ENCODE measurements at regions not wholly inside any gene's neighbourhood (a gene's known extent, or its start where the extent isn't known, plus 50 kb on each side); places are given as distances from the start of the nearest gene placed in this dataset.

DNA sequence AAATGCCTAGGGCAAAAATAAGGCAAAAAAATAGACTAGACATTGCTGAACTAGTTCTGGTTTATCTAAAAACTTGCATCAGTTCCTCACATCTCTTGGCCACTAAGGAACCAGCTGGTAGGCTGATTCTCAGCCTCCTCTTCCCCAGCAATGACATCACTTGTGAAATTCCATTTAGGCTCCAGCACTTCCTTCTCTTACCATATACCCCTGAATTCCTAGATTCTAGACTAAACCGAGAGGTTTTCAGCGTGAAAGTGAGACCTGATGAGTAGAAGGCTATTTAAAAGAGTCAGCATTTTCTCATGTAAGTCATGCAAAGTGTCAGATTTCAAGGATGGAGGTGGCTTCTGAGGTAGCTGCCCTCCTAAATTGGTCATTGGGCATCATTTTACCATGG, 247.1 kb upstream of the CDIN1 start:
- Mint-ChIP-seq H3K36me3 (no peaks in the 10 kb centered on the region), H3K27ac (no peak overlapping the region), H3K9me3 (peaks cover 0 to 2% of the 10 kb centered on the region in 2 donors)
- no peak for ATAC-seq
- DNase-seq (ENCODE audit: low spot score in 2 of 2): no peak

DNA sequence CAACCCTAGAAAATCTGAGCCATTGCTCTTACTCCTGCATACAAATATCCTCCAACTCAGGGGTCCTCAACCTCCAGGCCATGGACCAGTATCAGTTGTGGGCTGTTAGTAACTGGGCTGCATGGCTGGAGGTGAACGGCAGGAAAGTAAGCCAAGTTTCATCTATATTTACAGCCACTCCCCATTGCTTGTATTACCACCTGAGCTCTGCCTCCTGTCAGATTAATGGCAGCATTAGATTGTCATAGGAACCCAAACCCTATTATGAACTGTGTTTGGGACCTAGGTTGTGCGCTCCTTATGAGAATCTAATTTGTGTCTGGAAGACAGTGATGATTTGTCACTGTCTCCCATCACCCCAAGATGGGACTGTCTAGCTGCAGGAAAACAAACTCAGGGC, 246.5 kb upstream of the CDIN1 start:
- DNase-seq (ENCODE audit: low spot score in 2 of 2): no peak
- no peak overlapping the region for H3K27ac Mint-ChIP-seq
- H3K36me3 Mint-ChIP-seq: no peaks in the 10 kb centered on the region
- peaks cover 0 to 2% of the 10 kb centered on the region in 2 donors for H3K9me3 Mint-ChIP-seq
- no peak for ATAC-seq

DNA sequence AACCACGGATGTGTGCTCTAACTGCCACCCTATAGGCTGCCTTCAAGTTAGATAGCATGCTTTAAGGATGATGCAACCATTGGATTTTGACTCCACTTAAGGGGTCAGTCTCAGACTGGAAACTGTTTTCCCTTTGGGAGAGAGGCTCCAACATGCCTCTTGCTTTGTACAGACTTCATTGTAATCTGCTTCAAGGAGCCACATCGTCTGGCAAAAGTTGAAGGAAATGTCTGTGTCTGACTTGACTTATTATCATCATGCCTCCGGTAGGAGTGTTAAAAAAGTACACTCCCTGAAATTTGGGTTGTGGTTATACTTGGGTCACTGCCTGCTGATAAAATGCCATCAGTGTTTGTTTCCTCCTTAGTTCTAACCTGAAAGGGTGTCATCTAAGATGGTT, 245.4 kb upstream of the CDIN1 start:
- Mint-ChIP-seq H3K36me3 (no peaks in the 10 kb centered on the region), H3K9me3 (peaks cover 0 to 2% of the 10 kb centered on the region in 2 donors), H3K27ac (no peak overlapping the region)
- DNase-seq (ENCODE audit: low spot score in 2 of 2): no peak
- no peak for ATAC-seq

DNA sequence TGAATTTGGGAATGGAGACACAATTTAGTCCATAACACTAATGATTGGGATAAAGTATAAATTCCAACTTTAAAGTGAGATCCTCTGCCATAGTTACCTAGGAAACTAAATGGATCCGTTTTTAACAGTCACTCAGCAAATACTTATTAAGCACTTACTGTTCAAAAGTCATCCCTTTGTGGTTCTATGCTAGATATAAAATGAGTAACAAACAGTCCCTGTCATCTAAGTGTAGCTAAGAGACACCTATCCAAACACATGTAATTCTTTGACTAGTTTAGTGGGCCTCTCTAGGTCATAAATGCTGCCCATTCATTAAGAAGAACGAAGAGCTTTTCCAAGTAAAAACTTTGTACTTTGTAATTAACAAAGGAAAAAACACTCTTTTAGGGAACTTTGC, 244.2 kb upstream of the CDIN1 start:
- H3K9me3 Mint-ChIP-seq: peaks cover 0 to 5% of the 10 kb centered on the region in 2 donors
- no peak for ATAC-seq
- DNase-seq (ENCODE audit: low spot score in 2 of 2): no peak
- H3K36me3 Mint-ChIP-seq: no peaks in the 10 kb centered on the region
- no peak overlapping the region for H3K27ac Mint-ChIP-seq

DNA sequence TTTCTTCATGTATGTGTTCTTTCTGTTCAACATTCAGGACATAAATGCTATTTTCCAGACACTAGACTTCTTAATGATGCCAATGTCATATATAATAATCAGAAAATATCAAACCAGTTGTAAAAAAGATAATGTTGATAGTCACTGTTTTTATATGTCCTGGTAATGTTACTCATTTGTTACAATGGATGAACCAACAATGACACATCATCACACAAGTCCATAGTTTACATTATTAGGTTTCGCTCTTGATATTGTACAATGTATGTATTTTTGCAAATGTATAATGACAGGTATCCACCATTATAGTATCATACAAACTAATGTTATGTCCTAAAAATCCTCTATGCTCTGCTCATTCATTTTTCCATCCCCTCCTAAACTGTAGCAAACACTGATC, 243.8 kb upstream of the CDIN1 start:
- H3K27ac Mint-ChIP-seq: no peak overlapping the region

DNA sequence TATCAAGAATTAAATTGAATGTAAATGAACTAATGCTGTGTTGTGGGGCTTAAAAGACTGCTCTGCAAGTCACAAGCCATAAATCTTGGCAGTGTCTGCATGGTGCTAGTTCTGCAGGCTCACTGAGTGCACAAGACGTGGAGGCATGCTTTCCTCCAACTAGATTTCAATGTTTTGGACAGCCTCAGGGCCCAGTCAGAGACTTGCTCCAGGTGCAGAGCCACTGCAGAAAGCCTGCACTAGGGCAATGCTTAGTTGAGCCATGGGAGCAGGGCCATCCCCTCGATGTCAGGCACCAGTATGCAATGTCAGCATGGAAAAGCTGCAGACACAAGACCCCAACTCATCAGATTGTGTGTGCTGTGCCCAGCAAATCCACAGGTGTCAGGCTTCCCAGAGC, 234.5 kb upstream of the CDIN1 start:
- ATAC-seq (no peak), DNase-seq (ENCODE audit: low spot score in 2 of 2) (no peak)
- no peaks in the 10 kb centered on the region for H3K36me3 Mint-ChIP-seq
- H3K9me3 Mint-ChIP-seq: peaks cover 0 to 13% of the 10 kb centered on the region in 2 donors
- H3K27ac Mint-ChIP-seq: no peak overlapping the region

More for the DNA sequence above, 243.8 kb upstream of the CDIN1 start:
- H3K36me3 Mint-ChIP-seq: no peaks in the 10 kb centered on the region
- peaks cover 0 to 6% of the 10 kb centered on the region in 2 donors for H3K9me3 Mint-ChIP-seq
- no peak for ATAC-seq
- DNase-seq (ENCODE audit: low spot score in 2 of 2): no peak

DNA sequence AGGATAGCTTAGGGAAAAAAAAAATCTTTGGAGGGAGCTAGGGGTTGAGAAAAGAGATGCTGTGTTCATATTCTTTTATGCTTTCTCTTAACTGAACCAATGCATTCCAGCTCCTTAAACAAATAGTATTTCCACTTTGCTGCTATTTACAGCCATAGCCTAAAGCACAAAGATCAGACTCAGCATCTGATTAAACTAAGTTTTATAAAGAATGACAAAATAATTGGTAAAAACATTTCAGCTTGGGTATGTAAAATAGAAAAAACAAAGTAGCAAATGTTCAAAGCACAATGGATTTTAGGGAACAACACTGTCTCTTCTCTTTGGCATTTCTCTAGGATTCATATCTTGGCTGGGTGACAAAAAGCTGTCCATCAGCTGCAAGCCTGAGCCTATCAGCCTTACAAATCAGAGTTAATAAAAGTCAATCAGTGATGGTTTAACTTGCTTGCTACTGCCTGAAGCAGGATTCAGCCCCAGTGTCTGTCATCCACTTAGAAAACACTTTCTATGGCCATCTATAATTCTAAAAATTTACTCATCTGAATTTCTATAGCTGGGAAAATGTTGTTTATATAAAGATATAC, 232.1 kb upstream of the CDIN1 start:
- H3K9me3 Mint-ChIP-seq: peaks cover 0 to 8% of the 10 kb centered on the region in 2 donors
- H3K36me3 Mint-ChIP-seq: no peaks in the 10 kb centered on the region
- ATAC-seq: no peak
- DNase-seq (ENCODE audit: low spot score in 2 of 2): no peak
- H3K27ac Mint-ChIP-seq: no peak overlapping the region

DNA sequence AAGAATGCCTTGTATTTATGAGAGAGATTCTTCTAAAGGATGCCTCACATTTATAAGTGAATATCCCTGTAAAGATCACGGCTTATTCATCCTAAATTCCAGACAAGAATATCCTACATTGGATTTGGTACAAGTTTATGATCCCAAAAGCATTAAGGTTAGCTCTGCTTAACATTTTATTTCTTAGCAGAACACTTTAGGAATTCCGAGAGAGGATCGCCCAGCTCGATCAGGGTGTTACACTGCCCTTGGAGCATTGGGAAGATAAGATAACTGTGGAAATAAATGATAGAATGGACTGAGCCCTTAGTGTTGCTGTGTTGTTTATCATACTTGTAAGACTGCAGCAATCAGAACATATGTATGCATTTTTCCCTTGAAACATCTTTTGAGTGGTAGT, 223.0 kb upstream of the CDIN1 start:
- no peaks in the 10 kb centered on the region for H3K9me3 Mint-ChIP-seq
- H3K36me3 Mint-ChIP-seq: no peaks in the 10 kb centered on the region
- H3K27ac Mint-ChIP-seq: no peak overlapping the region
- DNase-seq (ENCODE audit: low spot score in 2 of 2): no peak
- no peak for ATAC-seq

DNA sequence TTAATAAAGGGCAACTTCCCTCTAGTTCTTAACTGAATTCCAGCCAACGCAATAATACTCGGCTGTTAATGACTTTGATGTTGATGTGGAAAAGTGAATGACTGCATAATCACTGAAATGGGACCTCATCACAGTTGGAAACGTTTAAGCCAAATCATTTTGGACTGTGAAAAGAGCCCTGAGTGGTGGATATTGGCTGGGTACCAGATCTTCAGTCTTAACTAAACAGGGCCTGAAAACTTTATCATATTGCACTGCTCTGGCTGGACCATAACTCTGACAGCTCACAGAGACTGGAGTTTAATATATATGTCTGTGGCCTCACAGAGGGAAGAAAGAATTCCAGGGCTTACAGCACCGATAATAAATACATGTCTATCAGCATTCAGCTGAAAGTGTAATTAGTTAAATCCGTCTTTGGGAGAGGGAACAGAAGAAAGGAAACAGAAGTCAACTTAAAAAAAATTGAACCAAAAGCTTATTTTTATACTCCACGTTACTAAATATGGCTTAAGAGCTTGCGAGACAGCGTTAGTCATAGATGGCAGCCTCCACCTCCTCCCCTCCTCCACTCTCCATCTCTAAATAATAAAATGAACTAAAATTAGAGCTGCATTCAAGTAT, 222.3 kb upstream of the CDIN1 start:
- ATAC-seq: no peak
- no peaks in the 10 kb centered on the region for H3K36me3 Mint-ChIP-seq
- no peak overlapping the region for H3K27ac Mint-ChIP-seq
- DNase-seq (ENCODE audit: low spot score in 2 of 2): no peak
- H3K9me3 Mint-ChIP-seq: no peaks in the 10 kb centered on the region

DNA sequence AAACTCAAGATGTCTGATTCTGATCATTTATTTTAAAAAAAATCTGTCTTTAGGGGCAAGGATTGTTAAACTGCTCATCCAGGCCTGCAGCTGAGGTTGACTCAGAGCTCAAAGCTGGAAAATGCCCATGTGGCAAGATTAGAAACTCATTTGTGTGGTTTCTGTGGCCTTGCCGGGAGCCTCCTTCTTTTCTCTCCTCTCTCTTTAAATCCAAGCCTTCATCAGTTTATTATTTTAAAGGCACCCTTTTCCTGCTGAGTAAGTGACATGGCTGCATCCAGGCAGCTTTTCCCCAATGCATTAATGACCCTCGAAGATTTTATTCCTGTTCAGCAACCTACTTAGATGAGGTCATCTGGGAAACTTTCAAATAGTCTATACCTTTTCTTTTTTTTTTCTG, 221.3 kb upstream of the CDIN1 start:
- no peaks in the 10 kb centered on the region for H3K9me3 Mint-ChIP-seq
- ATAC-seq (no peak), DNase-seq (ENCODE audit: low spot score in 2 of 2) (no peak)
- no peak overlapping the region for H3K27ac Mint-ChIP-seq
- no peaks in the 10 kb centered on the region for H3K36me3 Mint-ChIP-seq

DNA sequence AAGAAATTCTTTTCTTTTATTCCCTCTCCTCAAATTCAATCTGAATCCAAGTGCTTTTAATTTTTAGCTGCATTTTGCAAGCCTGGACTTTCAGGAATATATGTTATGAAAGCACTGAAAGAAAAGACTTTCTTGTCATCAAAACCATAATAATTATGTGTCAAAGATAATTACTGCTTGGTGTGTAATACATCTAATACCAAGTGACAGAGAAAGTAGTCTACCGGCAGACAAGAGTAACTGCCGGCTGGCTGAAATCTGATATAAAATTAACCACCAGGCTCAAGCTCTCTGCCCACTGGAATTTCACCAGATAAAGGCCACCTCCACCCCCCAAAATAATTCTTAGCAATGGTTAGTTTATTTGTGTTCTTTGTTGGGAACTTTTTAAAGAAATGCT, 220.9 kb upstream of the CDIN1 start:
- no peak for ATAC-seq
- Mint-ChIP-seq H3K36me3 (no peaks in the 10 kb centered on the region), H3K27ac (no peak overlapping the region), H3K9me3 (no peaks in the 10 kb centered on the region)
- no peak for DNase-seq (ENCODE audit: low spot score in 2 of 2)

DNA sequence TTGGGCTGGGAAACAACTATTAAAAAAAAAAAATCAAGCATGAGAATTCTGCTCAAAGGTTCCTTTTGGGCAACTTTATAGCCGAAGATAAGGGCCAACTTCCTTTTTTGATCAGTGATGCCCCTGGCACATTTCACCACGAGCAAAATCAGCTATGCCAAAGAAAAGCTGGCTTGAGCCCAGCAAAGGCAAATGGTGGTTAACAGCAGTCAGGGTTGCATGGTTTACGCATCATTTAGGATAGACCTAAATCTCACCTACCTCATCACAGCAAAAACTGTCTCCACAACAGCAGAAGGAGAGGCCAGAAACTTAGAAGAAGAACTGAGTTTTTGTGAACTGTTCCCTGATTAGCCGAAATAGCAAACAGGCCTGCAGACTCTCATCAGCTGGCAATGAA, 220.1 kb upstream of the CDIN1 start:
- H3K27ac Mint-ChIP-seq: no peak overlapping the region
- H3K9me3 Mint-ChIP-seq: no peaks in the 10 kb centered on the region
- DNase-seq (ENCODE audit: low spot score in 2 of 2): no peak
- H3K36me3 Mint-ChIP-seq: no peaks in the 10 kb centered on the region
- ATAC-seq: no peak

DNA sequence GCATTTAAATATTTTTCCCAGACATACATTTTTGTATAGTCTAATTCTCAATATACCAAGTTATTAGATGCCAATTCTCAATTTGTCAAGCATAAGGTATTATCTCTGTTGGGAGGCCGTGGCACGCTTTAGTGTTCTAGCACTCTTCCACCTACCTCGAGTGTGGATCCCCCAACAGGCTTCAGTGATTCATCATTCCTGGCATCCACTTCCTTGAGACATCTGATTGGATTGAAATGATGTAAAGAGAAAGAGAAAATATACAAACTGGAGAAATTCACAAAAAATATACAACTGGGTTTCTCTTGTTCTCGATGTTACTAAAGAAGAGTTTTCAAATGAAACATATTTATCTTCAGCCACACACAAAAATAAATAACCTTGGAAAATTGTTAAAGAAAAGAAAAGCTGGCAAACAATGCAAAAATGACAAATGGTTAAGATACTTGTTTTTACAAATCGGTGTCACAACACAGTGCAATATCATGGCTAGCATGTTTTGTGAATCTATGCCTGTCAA, 218.0 kb upstream of the CDIN1 start:
- ATAC-seq (no peak), DNase-seq (ENCODE audit: low spot score in 2 of 2) (no peak)
- no peaks in the 10 kb centered on the region for H3K36me3 Mint-ChIP-seq

DNA sequence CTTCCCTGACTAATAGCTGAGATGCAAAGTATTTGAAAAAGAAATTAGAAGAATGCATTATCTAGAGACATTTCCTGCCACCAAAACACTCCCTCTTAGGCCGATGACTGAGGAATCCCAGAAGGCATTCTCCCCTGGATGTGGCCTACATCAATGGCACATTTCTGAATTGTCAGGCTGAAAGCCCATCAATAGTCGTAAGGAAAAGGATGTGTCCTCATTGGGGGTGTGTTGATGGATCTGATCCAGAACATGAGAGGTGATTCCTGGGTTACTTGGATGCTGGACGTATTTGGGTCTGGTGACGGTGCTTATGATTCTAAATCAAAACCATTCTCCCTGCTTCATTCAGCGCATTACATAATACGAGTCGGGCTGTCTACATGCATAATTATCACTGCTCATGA, 216.9 kb upstream of the CDIN1 start:
- Mint-ChIP-seq H3K27ac (no peak overlapping the region), H3K9me3 (no peaks in the 10 kb centered on the region), H3K36me3 (no peaks in the 10 kb centered on the region)
- ATAC-seq (no peak), DNase-seq (ENCODE audit: low spot score in 2 of 2) (no peak)

More for the DNA sequence above, 218.0 kb upstream of the CDIN1 start:
- no peaks in the 10 kb centered on the region for H3K9me3 Mint-ChIP-seq
- no peak overlapping the region for H3K27ac Mint-ChIP-seq

DNA sequence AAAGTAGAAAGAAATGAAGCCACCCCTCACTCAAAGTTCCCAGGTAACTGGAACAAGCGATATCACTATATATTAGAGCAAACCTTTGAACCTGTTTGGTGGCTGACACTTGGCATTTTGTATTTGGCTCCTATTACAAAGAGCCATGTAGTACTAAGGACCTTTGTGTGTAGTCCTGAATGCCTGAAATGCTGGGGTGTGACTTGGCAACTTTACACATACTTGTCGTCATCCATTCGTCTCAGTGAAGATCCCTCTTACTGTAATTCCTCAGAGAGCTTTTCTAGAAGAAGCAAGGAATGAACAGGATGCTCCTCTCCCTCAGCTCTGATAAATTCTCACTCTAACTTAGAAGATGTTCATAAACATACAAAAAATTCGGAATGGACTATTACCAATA, 216.1 kb upstream of the CDIN1 start:
- no peaks in the 10 kb centered on the region for H3K9me3 Mint-ChIP-seq
- DNase-seq (ENCODE audit: low spot score in 2 of 2) (no peak), ATAC-seq (no peak)
- no peaks in the 10 kb centered on the region for H3K36me3 Mint-ChIP-seq
- no peak overlapping the region for H3K27ac Mint-ChIP-seq

DNA sequence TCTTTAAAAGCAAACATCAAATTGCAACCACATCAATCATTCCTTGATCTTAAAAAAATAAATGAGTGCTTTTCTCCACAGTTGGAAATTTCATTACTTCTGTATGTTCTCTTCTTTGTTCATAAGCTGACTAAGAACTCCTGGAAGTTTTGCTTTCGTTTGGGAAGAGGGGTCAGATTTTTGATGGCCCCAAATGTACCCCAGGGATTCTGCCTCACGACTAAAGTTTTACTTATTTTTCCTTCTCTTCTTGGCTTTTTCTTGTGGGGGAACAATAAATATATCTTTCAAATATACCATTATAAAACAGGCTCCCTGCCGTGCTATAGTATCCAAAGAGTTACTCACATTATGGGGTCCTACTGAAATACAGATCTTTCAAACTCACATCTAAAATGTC, 215.0 kb upstream of the CDIN1 start:
- Mint-ChIP-seq H3K9me3 (peaks cover 0 to 3% of the 10 kb centered on the region in 2 donors), H3K36me3 (no peaks in the 10 kb centered on the region), H3K27ac (no peak overlapping the region)
- ATAC-seq: no peak
- DNase-seq (ENCODE audit: low spot score in 2 of 2): no peak

DNA sequence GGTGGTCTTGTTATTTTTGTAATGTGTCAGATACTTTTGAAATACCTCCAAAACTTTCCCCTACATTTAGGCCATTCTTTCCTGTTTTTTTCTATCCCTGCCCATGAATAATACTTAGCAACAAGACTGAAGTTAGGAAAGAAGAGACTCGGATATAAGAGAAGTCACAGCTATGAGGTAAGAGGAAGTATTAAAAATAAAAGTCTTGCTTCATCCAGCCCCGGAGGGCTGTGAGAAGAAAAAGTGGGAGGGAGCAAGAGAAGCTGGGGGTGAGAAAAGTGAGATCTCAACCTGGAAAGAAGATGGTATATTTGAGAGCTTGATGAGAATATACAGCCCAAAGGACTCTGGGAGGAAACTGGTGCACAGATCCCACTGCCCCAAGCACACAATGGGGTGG, 213.5 kb upstream of the CDIN1 start:
- Mint-ChIP-seq H3K27ac (no peak overlapping the region), H3K9me3 (peaks cover 0 to 3% of the 10 kb centered on the region in 2 donors), H3K36me3 (no peaks in the 10 kb centered on the region)
- no peak for ATAC-seq
- DNase-seq (ENCODE audit: low spot score in 2 of 2): no peak

DNA sequence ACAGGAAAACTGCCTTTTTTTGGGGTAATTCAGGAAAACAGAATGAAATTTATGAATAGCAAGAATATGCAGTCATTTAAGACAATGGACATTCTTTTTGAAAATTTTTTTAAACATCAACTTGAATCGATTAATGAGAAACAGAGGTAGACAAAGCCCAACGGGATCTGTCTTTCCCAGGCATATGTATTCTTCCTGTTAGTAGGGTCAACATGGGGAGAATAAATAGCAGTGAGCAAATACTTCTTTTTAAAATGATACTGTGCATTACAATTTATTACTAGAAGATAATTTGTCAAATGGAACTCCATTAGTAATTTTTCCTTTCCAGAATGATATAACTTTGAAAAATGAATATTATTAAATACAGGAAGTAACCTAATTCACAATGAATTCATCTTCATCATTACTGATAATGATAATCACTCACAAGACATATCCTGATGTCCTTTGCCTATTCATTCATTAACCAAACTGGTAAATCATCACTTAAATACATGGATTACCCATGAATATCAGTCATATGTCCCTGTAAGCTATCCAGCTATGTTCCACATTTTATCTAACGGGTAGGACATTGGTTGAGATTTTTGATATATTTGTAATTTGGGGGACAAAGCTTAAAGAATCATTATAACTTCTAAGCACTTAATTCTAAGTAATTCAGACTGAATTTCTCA, 209.2 kb upstream of the CDIN1 start:
- ATAC-seq: no peak
- Mint-ChIP-seq H3K27ac (no peak overlapping the region), H3K36me3 (no peaks in the 10 kb centered on the region), H3K9me3 (peaks cover 0 to 3% of the 10 kb centered on the region in 2 donors)
- no peak for DNase-seq (ENCODE audit: low spot score in 2 of 2)
